NCI-H345 treated with DMSO at 0.1 percent for 48 hours (cell line): ENCODE measurements at regions not wholly inside any gene's neighbourhood (a gene's known extent, or its start where the extent isn't known, plus 50 kb on each side); places are given as distances from the start of the nearest gene placed in this dataset.

ENCODE experiments used
- DNase-seq: peaks from one replicate; lab custom pipeline; 2025; ENCODE audit not compliant: unreplicated experiment; lab: John Stamatoyannopoulos, UW

DNA sequence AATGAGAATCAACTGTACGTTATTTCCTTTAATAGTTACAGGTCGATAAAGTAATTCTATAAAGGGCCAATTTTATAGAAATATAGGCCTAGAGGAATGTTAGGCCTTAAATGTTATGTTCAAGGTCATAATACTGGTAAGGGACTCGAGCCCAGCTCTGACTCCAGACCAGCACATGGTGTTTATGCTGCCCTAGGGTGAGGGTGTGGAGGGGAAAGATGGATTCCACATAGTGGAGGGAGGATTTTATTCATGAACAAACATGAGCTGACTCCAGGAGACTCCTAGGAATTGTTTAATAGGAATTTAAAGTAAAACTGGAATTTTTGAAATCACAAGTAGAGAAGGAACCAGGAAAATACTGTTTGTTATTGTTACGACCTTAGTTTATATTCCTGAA lies 139.9 kb downstream of the LACC1 start:
- DNase-seq, result no peak

DNA sequence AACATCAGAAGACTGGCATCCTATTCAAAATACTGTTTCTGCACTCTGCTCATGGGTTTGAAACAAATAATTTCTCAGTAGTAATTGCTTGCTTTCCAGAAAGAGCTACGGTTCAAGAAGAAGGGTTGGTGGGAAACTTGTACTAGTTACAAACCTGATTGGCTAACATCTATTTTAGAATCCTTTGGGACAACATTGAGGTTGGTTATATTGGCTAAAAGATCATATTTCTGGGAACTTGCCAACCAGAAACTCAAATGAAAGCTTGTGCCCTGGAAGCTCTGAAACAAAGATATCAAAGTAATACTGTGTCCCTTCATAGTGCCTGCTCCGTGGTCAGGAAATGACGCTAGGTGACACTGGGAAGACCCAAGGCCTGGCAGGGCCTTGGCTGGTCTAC lies 141.7 kb downstream of the LACC1 start:
- DNase-seq, result no peak

DNA sequence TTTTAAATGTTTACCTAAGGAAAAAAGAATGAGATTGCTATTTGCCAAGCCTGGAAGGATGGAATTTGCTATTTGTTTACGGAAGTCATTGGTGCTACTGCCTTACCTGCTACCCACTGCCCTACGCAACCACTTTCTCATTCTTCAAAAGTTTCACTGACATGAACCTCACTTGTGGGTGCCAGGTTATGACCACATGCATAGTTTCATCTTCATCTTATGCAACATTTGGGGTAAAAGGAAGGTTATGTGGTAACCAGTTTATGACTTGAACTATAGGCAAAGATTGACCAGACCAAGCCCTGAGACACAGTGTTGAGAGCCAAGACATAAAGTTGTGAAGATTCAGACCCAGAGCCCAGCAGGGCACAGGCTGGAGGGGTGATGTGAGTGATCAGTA lies 142.5 kb downstream of the LACC1 start:
- no peak for DNase-seq

DNA sequence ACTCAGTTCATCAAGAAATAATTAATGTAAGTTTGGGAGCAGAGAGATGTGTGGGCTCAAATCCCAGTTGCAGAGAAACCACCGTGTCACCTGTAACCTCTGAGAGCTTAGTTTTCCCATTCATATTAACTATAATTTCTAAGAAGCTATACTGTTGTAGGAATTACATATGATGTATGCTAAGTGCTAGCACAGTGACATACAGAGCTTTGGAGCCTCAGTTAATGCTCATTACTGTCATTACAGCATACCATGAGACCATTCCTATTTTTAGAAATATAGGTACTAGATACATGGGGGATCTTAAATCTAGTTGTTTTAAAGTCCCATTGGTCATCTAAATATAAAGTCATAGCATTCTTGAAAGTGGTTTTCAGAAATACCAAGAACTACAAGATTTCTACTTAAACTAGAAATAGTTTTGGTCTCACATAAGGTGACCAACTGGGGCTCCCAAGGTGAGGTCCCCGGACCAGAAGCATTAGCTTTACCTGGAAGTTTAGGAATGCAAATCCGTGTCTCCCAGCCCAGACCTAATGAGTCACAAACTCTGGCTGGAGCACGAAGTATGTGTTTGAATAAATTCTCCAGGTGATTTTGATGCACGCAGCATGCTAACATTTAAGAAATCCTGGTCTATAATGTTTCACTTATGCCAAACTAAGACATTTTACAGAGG lies 144.6 kb downstream of the LACC1 start:
- DNase-seq, result no peak

DNA sequence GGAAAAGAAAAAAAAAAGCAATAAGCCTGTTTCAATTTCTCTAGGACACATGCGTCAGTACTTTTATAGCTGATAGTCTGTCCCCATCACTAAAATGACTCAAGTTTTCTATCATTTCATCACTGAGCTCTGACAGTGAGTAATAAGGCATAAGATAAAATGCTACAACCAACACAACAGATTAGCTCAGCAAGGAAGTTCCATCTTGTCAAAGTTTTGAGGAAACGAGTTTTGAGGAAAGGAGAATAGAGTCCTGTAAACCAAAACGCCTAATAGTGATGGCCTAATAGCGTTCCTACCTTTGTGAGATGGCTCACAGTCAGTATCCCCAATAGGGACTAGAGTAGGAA lies 145.1 kb downstream of the LACC1 start:
- DNase-seq, result no peak

DNA sequence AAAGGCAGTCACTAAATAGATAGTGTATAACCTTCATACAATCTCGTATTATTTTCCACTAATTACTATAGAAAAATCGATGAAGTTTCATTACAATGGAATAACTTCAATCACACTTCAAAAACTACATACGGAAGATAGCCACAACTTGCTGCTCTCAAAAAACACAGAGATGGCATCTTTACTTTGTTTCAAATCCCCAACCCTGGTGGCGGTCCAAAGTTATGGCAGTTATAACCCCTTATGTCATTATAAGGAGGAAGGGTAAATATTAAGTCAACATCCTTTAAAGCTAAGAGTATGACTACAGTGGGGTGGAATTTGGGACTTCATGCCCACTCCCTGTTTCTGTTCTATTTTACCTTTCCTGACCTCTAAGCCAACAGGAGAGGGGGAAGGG lies 146.5 kb downstream of the LACC1 start:
- DNase-seq, result no peak

DNA sequence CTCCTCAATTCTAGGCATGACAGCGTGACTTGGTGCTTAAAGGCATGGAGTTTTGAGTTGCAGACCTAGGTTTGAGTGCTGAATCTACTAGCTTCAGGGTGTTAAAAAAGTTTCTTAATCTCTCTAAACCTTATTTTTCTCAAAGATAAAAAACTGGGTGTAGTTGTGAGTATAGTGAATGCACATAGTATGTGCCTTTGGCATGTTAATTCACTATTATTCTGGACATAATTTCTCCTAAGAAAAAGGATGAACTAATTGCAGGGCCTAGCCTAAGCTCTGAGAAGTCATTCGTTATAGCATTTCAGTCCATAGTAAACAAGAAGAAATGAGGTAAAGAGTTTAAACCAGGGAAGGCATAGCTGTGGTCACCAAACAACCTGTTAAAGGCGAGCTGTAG lies 149.0 kb downstream of the LACC1 start:
- DNase-seq, result no peak

DNA sequence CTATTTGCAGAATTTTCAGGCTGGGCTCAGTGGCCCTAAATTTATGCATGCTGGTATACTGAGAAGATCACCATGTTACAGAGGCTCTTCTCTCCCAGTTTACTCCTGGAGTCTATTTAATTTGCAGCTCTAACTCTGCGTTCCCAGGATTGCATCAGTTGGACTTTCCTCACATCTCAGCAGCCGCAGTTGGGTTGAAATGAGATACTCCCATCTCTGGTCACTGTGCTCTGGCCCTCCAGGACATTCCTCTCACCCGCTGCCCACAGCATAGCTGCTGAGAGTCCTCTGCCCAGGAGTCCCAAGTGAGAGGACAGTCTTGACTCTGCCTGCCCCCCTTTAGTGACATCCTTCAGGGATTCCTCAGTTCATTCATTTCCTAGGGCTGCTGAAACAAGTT lies 150.9 kb downstream of the LACC1 start:
- no peak for DNase-seq

DNA sequence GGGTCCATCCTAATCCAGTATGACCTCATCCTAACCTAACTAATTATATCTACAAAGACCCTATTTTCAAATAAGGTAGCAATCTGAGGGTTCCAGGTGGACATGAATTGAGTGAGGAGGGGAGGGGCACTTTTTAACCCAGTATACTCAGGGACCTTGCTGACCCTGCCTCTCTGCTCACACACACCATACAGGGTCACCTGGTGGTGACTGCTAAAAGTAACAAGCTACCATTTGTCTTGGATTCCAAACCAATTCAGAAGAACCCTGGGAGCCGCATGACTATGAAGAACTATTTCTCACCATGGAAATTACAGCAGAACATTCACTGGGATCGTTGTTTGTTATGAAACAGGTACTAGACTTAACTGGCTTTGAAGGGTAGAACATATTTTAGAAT lies 151.9 kb downstream of the LACC1 start:
- no peak for DNase-seq

DNA sequence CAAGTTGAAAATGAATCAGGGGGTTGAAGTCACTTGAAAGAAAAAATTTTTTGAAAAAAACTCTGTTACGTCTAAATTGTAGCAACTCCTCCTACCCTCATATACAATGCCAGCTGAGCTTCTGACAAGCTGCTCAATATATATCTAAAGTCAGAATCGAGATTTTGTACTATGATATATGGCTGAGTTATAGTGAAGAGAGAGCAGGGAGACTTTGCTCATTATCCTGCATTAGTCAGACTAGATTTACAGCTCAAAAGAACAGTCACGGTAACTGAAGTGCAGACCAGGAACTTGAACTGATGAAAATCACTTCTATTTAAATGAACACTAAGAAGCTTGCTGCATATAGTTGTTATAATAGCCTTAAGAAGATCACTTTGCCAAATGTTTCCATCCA lies 153.1 kb downstream of the LACC1 start:
- no peak for DNase-seq

DNA sequence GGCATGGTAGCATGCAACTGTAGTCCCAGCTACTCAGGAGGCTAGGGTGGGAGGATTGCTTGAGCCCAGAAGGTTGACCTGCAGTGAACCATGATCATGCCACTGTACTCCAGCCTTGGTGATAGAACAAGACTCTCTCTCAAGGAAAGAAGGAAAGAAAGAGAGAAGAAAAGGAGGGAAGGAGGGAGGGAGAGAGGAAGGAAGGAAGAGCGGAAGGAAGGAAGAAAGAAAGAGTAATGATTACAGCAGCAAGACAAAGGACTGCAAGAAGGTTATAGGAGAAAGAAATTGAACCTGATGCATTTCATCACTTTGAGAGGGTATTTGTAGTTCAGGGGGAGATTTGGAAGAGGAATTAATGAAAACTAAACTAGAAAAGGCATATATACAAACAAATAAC lies 155.7 kb downstream of the LACC1 start:
- no peak for DNase-seq

DNA sequence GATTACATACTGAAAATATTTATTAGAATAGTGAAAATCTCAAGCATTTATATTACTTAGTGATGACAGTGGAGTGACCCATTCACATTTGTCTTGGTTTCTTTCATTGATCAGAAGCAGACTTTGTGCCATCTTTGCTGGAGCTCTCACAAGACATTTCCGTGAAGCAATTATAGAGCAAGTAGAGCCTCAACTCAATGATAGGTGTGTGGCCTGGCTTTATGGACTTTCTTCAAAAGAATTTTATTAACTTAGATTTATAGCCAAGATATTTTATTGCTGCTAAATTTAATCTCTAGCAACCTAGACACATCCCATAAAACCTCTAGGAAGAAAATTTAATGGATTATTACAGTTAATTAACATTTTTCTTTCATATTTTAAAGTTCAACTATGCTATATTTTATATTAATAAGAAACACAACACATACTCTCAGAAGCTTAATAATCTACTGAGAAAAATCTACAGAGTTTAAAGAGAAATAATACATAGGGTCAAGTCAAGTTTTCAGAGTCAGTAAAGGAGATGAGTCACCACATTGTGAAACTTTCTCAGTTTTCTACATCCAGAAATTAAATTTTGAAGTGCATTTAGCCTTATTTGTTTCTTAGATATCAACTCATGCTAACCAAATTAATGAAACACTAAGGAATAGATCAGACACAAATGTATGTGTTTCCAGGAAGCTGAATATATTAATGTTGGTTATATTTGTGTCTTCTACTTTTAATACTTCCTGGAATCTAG lies 160.5 kb downstream of the LACC1 start:
- no peak for DNase-seq

DNA sequence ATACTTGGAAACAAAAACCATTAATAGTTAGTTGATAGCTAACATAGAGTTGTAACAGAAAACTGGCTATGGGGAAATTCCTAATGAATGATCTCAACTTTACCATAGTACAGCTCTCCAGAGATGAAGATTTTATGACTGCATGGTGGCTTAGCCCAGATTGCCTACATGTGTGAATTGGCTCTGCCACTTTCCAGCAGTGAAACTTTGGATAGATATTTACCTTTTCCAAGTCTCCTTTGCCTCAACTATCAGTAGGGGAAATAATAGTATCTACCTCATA lies 161.1 kb downstream of the LACC1 start:
- DNase-seq, result no peak

DNA sequence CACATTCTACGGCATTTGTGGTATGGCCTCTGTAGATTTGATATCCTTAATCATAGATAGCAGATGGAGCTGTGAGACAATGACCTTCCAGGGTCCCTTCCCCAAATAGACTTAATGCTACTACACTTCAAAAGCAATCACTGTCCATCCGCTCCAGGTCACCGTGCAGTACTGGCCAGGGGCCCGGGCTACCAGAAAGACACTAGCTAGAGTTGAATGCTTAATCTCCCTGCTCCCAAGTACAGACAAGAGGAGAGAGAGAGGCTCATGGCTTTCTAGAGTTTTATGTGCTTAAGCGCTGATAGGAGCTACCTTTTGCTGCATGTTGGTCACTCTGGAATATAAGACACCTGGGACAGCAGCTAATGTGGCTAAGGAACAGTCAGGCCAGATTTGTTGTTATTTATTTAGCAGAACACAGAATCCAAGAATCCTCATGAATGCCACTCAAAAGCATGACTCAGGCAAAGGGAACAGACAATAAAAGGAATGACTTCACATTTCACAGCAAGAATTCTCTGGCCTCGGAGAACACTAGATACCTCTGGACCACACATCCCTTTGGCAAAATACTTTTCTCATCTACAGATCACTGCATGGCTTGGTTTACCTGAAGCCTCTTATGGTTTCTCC lies 165.0 kb downstream of the LACC1 start:
- DNase-seq, result no peak

DNA sequence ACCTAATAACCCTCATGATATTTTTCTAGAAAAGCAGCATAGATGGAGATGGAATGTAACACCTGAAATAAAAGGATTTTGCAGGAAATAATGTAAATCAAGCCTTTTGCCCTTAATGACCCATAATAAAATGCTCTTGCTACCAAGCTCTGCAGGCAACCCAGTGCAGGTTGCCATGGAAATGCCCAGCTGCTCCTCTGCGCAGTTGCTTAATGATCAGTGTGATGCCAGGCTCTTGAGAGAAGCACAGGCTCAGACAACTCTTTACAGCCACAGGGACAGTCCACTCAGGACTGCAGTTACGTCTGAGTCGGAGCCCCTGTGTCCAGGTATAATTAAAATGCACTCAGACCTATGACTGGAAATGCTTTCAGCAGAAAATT lies 165.5 kb downstream of the LACC1 start:
- no peak for DNase-seq

DNA sequence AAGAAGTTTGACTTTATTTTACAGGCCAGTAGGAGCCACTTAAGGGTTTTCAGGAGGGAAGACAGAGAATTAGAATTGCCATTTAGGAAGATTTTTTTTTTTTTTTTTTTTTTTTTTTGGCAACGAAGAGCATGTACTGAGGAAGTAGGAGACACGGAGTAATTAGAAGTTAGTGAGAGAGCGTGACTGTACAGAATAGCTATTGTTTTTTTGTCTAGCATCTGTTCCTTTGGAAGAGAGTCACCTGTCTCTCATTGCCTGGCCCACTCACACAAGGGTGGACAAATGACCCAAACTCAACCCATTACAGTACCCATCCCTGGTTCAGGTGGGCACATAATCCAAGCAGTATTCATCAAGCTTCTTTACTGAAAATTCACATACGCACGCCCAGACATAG lies 166.7 kb downstream of the LACC1 start:
- no peak for DNase-seq

DNA sequence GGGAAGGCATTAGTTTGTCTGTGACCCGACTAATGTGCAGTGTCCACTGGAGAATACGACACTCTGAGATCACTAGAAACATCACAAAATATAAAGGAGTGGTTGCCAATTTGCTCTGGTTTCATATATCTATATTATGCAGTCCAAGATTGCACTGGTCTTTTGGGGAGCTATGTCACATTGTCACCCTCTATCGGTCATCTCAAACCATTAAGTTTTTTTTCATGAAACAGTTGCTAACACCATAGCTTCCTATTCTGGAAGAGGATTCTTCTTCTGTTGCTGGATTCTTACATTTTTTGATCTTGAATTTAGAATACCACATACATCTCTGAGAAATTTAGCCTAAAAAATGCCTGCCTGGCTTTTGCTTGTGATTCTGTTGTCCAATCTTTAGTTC lies 168.6 kb downstream of the LACC1 start:
- DNase-seq, result no peak

DNA sequence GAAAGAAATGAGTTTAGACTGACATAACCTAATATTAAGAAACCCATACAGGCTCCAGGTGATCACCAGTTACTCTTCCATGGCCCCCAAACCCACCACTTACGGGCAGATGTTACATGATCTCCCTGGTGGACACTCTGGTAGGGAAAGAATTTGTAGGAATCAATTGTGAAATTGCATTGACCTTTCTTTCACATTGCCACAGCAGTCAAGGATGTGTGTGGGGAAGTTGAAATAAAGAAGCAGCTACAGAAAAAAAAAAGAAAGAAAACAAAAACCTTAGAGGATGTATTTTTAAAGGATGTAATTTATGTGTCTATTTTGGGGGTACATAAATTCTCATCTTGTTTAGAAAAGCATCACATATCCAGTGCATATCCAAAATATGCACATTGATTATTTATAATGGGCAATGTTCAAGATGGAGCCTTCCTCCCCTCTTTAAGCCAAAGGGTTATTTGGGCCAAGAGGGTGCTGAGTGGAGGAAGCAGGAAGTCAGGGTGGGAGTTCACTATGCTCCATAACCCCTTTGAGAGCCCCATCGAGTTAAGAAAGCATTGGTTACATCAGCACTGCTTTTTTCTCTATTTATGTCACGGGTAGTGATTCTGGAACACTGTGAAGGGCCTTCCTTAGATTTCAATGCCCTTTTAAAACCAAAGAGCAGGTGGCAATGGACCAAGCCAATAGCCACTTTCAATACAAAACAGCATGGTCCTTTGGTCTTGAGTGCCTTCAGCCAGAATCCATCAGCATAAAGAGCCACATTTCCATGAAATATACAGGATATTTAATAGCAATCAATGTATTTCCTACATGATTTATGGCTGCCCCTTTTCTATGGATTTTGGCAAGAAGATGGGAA lies 169.6 kb downstream of the LACC1 start:
- peak; percentile 39 for DNase-seq

DNA sequence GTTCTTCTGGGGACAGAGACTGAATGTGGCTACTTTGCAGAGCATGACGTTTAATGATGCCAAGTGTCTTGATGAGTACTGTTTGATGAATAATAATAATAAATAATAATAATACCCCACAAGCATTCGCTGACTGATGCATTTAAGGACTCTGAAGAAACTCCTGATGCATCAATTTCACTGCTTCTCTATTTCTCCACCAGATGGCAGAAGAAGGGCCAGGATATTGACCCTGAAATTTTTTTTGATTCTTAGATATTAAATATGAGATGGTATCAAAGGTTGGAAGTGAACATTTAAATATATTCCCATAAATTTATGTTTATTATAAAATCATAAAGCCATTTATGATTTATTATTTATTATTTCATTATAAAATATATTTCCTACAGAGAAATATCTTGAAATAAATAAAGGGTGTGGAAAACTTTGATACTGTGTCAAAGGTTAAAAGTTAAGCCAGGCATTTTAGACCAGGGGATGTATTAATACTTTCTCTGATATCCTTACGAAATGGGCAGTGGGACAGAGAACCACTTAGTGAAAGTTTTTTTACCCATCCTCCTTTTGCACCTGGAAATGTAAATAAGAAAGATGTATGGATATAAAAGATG lies 170.9 kb downstream of the LACC1 start:
- no peak for DNase-seq

DNA sequence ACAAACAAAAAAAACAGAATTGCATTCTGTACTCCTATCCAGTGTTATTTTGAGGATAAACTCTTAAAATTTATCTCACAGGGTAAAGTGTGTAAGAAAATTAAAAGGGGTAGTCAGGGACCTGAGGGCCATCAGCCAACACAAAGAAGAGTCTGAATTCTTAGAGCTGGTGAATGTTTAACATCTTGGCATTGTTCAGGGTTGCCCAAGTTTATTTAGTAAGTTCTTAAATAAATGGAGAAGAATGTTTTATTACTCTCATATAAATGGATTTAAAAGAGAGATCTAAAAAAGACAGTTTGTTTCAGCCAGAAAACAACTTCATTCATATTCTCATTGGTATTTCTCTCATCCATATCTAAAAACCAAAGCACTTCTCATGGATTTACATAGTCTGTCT lies 171.7 kb downstream of the LACC1 start:
- no peak for DNase-seq

DNA sequence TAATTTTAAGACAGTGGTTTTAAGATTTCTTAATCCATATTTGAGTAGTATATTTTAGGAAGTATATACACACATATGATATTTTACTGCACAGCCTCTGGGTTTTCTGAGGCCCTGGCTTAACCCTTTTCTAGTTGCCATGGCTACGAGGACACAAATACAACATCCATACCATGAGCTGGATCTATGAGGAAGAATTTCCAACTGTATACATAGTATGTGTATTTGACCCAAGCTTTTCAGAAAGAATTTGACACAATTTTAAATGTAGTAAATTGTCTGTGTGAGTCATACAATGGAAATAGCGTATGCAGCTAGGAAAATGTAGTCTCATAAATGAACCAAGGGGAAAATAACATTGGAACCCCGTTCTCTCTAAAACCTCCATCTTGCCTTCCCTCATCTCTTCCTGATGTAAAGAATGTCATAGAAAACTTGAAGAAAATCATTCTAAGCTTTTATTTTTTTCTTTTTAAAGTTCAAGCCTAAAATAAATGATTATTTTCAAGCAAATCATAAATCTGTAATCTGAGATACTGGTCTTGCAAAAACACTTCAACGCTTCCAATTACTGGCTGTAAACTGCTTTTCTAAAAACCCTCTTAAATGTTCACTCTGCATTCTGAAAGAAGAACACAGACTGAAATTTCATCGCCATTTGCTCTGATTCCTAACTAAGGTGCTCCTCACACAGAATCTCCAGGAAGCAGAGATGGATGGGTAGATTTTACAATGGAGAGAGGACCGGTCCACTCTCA lies 172.4 kb downstream of the LACC1 start:
- no peak for DNase-seq
